Muscle of back (tissue), 3 donors: ENCODE measurements at regions not wholly inside any gene's neighbourhood (a gene's known extent, or its start where the extent isn't known, plus 50 kb on each side); places are given as distances from the start of the nearest gene placed in this dataset.

Source experiments
- DNase-seq, 3 donors: peaks; one replicate each; pipeline versions ENCODE4 v3.0.0 to v3.0.0-alpha.2; 2013

DNA sequence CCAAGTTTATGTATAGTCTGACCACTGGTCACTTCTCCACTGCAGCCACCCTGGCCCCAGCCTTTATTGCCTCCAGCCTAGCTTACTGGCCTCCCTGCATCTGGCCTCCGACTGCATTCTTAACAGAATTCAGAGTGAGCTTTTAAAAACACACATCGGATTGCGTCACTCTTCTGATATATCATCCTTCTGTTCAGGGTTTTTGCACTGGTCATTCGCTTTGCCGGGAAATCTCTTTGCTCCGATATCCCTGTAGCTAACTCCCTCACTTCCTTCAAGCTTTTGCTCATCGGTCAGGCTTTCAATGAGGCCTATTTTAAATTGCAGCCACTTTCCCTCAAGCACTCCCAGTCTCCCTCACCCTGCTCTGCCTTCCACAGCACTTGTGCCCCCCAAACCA lies 101.6 kb upstream of the DLX2 start:
- no peak for DNase-seq

DNA sequence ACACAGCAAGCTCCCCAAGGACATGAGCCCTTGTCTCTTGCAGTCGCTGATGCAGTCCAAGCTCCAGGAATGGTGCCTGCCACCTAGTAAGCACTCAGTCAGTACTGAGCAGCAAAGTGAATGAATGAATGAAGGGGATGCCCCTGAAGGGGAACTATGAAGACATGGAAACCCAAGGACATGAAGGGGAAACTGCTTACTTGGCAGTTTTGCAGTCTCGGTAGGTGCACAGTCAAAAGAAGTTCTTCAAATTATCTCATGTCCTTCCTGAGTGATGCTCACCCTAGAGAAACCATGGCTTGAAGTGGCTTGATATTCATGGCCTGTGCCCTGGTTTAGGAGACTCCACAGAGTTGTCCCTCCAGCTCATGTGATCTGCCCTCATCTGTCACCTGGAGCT lies 102.1 kb upstream of the DLX2 start:
- no peak for DNase-seq

DNA sequence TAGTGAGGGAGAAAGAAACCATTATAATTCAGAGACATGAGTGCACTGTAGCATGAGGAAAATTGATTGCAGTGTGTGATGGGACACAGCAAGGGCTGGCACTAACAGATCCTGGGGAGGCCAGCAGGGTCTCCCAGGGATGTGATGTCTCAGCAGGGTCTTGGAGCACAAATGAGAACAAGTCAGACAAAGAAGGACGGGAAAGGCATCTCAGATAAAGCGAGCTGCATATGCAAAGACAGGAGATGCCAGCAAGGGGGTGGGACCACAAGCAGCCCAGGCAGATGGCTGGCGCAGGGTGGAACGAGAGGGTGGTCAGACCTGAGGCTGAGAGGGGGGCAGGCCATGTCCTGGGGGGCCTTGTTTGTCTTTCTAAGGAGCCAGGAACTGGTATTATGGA lies 102.6 kb upstream of the DLX2 start:
- DNase-seq, result no peak

DNA sequence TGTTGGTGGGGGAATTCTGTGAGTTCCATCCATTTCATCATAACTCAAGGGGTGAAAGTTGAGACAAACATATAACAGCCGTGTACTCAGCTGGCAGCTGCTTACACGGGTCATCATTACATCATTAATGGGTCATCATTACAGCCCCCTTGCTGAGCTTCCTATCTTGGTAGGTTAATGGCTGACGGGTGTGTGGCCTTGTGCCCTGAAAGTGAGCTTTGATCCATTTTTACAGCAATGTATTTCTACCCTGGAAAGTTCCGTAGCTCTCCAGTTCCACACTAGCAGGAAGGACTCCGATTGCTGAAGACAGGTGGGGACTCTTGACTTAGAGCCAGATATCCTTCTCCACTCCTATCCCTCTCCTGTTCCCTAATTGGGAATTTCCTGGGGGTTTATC lies 105.2 kb upstream of the DLX2 start:
- no peak for DNase-seq

DNA sequence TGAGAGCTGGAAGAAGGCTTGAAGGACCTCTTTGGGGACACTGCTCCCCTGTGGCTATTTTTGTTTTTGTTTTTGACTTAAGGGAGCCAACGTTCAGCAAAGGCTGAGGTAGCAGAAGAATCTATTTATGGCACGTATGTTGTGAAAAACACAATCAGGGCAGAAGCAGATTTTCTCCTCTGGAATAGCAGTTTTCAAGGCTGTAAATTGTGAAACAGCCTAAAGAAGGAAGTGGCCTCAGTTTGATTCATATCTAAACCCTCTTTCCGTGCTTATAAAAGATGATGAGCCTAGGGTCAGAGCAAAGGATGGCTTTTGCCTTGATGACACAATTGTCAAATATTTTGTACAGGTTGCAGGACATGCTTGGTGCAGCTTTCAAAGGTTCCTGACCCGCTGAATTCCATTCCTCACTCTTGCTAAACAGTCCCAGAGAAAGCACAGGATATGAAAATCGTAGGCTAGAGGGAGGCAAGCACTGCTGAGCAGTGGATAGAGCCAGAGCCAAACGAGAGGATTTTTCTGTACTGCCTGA lies 106.2 kb upstream of the DLX2 start:
- DNase-seq, result no peak

DNA sequence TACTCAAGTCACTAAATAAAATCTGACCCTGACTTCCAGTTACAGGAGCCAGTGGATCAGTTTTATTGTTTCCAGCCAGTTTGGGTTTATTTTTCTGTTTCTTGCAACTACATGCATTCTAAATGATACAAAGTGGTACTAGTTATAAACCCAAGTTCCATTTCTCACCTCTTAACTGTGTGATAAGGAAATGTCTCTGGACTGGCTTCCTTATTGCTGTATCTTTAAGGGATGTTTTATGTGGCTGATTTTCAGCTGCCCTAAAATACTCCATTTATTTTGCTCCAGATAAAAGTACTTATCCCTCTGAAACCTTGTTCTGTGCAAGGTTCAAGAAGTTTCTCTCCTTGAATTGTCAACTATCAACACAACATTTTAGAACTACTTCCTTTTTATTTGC lies 107.9 kb upstream of the DLX2 start:
- no peak for DNase-seq

DNA sequence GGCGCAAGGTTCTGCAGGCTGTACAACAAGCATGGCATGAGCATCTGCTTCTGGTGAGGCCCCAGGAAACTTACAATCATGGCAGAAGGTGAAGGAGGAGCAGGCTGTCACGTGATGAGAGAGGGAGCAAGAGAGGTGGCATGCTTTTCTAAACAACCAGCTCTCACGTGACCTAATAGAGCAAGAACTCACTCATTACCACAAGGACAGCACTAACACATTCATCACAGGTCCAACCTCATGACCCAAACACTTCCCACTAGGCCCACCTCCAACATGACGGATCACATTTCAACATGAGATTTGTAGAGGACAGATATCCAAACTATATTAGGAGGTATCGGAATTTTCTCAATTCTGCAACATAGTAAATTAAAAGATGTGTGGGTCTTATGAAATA lies 108.8 kb upstream of the DLX2 start:
- DNase-seq, result no peak

DNA sequence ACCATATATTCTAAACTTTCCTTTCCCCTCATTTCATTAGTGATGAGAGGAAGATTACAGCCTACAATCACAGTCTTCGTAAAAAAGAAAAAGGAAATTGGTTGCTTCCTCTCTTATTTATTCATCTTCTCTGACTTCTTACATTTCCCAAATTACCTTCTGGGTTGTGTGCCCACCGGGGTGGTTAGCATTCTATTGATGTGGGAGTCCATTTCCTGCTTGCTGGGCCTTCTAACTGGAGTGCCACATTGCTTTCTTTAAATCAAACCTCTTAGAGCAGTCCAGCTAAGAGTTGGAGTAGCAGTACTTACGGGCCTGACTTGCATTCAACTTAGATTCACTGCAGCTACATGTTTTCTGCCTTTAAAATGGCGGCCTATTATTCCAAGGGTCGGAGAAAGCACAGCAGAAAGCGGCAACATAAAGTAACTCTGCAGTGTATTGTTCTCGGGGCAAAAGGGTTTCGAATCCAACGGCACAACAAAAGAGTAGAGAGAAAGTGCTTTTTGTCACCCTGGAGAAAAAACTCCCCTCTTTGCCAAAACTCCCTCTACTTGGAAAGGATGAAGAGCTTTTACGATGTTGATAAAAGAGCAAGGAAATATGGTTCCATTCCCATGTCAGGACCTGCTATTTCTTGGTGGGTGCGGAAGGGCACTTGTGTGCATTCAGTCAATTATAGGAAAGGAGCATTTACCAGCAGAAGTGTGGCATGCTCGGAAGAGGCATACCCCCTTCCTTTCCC lies 110.6 kb upstream of the DLX2 start:
- DNase-seq, result no peak

DNA sequence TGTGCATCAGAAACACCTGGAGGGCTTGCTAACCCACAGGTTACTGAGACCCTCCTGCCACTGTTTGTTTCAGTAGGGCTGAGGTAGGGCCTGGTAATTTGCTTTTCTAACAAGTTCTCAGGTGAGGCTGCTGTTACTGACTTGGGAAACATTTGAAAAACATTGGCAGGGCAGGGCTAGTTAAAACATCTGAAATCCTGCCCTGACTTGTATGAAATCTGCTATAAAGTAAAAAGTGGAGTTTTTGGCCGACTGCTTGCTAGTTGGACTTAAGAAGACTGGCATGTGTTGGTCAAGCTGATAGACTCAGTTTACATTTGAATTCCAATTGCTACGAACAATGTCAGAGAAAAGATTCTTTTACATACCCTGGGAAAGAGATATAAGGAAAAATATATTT lies 111.6 kb upstream of the DLX2 start:
- DNase-seq, result no peak

DNA sequence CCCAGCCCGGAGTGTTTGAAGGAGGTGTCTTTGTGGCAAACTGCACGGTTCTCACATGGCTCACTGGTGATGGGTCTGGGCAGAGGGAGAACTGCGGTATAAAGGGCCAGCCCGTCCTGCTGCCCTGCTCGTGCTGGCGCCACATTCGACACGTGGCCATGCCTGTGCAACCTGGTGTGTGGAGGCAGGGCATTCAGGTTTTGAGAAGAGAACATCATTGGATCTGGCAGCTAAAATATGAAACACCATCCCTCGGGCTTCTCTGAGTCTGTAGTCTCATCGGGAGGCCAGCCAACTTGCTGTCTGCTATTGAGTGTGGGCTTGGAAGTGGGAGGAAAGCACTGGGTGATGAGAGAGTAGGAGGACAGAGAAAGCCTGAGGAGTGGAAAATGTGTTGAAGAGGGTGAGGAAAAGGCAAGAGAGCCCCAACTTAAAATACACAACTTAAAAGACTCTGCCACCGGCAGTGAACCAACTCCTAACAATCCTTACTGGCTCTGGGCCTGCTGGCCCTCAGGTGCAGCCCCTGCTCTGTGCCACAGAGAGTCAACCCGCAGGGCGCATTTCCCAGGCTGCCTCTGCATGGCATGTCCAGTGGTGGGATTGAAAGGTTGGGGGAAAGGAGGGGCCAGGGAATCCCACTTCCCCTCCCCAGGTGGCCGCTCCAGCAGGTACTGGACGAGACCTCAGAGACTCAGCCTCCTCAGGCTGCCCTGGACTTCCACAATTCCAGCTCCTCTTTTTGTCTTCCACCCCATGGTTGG lies 112.7 kb upstream of the DLX2 start:
- DNase-seq, result no peak

DNA sequence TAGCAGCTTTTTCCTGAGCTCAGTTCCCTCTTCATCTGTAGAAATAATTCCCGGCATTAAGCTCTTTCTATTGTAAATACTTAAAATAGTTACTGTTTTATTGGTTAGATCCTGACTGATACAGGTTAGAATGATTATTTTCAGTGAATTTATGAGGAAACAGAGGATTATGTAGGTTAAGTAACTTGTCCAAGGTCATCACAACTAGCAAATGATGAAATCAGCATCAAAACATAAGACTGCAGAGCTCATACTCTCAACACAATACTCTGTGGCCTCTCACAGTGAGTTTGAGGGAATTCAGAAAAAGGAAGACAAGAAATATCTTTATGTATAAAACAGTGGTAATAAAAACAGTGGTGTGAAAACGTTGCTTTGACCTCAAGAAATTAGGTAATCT lies 113.2 kb upstream of the DLX2 start:
- no peak for DNase-seq

DNA sequence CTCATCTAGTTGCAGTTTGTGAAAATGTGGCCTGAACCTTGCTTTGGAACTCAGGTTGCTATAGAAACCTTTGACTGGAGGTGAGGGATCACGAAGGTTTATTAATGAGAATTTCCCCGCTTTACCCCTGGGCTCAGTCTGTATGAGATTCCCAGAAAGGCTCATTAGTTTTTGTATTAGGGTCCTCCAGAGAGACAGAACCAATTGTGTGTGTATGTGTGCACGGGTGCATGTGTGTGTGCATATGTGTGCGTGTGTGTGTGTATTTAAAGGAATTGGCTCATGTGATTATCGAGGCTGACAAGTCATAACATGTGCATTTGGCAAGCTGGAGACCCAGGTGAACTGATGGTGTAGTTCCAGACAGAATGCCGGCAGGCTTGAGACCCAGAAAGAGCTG lies 113.8 kb upstream of the DLX2 start:
- no peak for DNase-seq

DNA sequence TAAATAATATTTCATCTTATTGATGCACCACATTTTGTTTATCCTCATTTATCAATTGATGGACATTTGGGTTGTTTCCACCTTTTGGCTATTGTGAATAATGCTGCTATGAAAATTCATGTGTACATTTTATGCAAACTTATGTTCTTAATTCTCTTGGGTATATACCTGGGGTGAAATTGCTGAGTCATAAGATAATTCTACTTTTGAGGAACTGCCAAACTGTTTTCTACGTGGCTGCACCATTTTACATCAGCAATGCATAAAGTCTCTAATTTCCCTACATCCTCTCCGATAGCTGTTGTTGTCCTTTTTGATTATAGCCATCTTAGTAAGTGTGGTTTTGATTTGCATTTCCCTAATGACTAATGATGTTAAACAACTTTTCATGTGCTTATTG lies 116.5 kb upstream of the DLX2 start:
- DNase-seq, result no peak

DNA sequence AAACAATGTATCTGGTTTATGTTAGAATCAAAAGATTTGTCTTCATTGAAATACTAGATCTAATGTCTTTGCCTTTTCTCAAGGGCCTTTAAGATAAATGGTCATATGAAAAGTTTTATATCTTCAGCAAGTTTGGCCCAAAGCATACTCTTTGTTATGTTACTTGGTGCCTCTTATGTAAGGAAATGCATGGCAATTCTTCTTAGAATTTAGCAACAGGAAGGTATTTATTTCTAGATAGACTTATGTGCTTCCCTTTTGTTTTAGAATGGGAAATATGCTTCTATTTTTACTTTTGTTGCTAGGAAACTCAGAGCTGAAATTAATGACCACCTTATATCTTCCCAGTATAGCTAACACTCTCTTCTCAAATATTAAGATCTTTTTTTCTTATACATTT lies 117.4 kb upstream of the DLX2 start:
- DNase-seq, result no peak

DNA sequence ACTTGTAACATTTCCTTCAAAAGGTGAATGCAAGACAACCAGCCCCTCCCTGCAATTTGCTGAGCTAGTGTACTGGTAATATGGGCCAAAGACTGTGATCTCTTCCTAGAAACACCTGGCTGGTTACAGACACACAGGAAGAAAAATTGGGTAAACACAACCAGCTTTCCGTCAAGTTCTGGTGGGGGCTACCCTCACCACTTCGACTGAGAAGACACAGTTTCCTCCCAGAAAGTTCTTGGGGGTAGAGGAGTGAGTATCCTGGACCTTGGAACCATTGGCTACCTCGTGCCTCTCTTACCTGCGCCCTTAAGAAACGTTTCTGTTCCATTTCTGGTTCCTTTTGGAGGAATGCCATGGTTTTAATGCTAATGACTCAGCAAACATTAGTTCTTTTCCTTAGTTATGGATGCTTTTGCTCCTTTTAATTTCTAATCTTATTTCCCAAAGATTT lies 120.9 kb upstream of the DLX2 start:
- DNase-seq, result no peak

DNA sequence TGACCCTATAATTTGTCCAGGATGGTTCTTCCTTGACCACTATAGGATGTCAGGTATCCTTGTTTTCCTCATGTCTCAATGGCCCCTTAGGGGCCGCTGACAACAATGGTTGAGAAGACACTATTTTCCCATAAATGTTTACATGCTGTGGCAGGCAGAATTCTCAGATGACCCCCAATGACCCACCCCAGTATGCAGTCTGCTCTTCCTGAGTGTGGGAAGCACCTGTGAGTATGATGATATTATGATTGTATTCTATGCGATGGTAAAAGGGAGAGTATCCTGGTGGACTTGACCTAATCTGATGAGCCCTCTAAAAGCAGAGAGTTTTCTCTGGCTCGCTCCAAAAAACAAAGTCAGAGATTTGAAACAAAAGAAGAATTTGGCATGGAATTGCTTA lies 123.1 kb upstream of the DLX2 start:
- no peak for DNase-seq

DNA sequence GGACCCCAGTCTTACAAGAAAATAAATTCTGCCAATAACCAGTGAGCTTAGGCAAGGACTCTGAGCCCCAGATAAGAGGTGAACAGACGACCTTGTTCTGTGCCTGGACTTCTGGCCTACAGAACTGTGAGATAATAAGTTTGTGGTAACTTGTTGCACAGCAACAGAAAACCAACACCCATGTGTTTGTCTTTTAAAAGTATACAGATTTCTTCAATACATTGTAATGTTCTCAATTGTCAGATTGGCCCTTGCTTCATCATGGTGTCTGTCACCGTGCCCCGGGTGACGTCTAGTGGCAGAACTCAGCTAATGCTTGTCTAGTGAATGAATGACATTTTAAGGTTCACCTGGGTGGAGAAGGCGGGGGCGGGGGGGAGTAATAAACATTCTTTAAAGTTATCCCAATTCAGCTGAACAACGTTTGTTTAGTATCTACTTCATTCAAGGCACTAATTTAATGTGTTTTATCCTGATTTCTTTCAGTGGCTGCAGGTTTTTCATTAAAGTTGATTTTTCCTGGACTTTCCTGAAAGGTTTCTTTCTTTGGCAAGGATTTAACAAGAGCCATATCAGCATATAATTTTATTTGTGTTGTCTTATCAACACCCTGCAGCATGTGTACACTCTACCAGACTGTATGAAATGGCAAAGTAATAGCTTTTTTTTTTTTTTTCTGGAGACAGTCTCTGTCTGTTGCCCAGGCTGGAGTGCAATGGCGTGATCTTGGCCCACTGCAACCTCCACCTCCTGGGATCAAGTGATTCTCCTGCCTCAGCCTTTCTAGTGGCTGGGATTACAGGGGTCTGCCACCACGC lies 123.8 kb upstream of the DLX2 start:
- no peak for DNase-seq

DNA sequence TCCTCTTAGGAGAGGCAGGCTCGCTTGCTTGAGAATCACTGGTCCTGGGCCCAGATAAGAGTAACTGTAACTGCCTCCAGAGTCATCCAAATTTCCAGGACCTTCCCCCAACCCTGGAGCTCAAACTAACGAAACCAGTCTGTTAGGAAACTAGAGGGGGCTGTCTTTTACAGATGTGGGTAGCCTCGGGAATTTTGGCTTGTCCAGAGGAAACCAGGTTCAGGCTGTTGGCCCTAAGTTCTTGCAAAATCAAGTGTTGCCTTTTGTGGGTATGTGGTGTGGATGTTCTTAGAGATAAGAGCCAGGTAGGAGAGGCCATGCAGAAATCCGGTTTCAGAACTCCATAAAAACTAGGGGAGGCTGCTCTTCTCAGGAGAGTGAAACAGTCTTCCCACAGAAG lies 125.0 kb upstream of the DLX2 start:
- no peak for DNase-seq

DNA sequence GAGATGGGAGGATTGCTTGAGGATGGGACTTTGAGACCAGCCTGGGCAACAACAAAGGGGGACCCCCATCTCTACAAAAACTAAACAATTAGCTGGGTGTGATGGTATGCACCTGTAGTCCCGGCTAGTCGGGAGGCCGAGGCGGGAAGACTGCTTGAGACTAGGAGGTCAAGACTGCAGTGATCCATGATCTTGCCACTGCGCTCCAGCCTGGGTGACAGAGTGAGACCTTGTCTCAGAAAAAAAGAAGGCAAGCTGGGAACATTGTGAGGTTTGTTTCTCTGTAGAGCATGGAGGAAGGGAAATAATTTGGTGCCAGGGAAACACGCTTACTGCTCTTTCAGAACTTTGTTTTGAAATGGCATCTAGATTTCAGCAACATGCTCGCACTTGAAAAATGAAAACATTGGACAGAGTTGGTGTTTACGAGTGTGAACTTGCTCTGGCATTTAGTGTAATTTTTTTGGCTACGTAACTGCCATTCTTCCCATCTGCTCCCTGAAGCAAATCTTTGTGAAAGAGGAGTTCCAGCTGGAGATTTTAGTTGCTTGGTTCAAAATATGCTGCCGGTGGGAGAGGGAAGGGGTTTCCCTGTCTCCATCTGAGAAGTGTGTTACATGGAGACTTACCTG lies 125.6 kb upstream of the DLX2 start:
- no peak for DNase-seq

DNA sequence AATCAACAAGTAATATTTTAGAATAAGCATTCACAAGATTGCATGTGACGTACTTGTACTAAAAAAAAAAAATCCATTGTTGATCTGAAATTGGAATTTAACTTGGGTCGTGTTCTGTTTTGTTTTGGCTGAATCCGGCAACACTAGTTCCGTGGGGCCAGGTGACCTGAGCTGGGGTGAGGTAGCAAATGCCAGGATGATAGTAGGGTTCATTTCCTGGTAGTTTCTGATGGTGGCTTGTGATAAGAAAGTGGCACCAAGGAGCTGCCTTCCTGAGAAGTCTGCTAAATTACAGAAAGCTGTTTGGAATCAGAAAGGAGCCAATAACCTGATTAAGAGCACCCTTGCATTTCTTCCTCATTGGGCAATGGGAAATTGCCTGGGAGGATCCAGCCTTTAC lies 126.4 kb upstream of the DLX2 start:
- no peak for DNase-seq

DNA sequence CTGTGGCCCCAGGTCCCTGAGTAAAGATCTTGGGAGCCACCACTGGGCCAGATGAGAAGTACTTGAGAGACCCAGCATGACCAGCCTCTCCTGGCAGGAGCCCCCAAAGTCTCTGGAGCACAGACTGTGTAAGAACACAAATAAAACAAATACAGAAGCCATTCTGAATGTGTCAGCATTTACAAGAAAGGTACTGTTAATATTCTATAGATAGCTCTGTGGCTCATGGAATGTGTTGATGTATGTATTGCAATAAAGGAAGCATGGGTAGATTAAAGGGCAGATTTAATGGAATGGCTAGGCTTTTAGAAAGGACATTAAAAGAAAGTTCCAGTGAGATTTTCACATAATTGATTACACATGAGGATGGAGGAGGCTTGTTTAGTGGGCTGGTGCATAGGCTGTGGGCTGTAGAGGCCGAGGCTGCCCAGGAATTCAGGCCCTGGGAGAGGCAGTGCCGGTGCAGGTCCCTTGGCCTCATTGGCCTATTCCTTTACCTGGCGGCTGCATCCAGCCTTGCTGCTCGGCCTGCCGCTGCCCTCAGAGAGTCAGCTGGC lies 127.7 kb upstream of the DLX2 start:
- DNase-seq, result no peak
